GM12878 (cell line): ENCODE measurements at regions not wholly inside any gene's neighbourhood (a gene's known extent, or its start where the extent isn't known, plus 50 kb on each side); places are given as distances from the start of the nearest gene placed in this dataset.

Source experiments
- CEBPB ChIP-seq, 2 experiments: fragments of 150-350 bp in 1 of 2; IDR thresholded peaks; 2 replicates each; pipeline ENCODE4 v1.6.1; 2012 to 2014; ENCODE audit warnings: low read depth in 2 of 2, low read length in 2 of 2, borderline replicate concordance in 1 of 2, inconsistent platforms in 1 of 2
- HDAC2 ChIP-seq: fragments of 200-600 bp; sonication (generic); IDR thresholded peaks from 2 replicates; pipeline ENCODE4 v1.6.1; 2017
- TF ChIP-seq, protein P1 (sequence below), 3 experiments: IDR thresholded peaks in 2 of 3; conservative IDR thresholded peaks in 1 of 3; 2 replicates each; pipeline ENCODE4 v1.5.1; 2011; ENCODE audit warnings: low read depth in 3 of 3, low read length in 3 of 3, mild to moderate bottlenecking in 3 of 3, control low read depth in 2 of 3, moderate library complexity in 2 of 3, inconsistent platforms in 1 of 3, mixed read lengths in 1 of 3; ENCODE audit not compliant: control insufficient read depth in 2 of 3, insufficient read depth in 1 of 3; ENCODE audit errors: extremely low read depth in 1 of 3
- TF ChIP-seq, protein P2 (sequence below): IDR thresholded peaks from 2 replicates; pipeline ENCODE4 v1.6.1; 2012; ENCODE audit warnings: low read length, inconsistent platforms
- TF ChIP-seq, protein P3 (sequence below): fragments of 450-650 bp; conservative IDR thresholded peaks from 2 replicates; pipeline ENCODE4 v1.6.1; 2017; ENCODE audit warnings: mild to moderate bottlenecking, moderate library complexity

DNA sequence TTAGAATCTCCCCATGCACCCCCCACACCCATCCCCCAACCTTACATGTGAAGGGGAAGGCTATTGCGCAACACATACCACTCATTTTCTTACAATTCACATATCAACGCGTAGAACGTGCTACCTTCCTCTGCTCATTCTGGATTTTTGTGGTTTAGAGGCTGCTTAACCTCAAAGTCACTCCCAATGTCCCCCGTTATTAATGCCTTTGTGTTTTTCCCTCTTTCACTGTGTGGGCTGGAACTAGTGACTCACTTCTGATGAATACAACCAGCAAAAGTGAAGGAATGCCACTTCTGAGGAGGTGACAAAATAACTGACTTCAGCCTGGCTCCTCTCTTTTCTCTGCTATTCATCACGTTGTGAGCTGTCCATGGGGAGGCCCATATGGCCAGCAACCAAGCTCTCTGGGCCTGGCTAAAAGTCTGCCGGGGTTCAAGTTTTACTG is 342.5 kb upstream of the NXPH2 start:
- TF ChIP-seq, protein P1, sequence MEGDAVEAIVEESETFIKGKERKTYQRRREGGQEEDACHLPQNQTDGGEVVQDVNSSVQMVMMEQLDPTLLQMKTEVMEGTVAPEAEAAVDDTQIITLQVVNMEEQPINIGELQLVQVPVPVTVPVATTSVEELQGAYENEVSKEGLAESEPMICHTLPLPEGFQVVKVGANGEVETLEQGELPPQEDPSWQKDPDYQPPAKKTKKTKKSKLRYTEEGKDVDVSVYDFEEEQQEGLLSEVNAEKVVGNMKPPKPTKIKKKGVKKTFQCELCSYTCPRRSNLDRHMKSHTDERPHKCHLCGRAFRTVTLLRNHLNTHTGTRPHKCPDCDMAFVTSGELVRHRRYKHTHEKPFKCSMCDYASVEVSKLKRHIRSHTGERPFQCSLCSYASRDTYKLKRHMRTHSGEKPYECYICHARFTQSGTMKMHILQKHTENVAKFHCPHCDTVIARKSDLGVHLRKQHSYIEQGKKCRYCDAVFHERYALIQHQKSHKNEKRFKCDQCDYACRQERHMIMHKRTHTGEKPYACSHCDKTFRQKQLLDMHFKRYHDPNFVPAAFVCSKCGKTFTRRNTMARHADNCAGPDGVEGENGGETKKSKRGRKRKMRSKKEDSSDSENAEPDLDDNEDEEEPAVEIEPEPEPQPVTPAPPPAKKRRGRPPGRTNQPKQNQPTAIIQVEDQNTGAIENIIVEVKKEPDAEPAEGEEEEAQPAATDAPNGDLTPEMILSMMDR (IDR thresholded peaks at IDR 0.05 in 2 of 3, conservative IDR thresholded peaks at IDR 0.05 in 1 of 3; ENCODE audit: control insufficient read depth in 2 of 3, extremely low read depth in 1 of 3, insufficient read depth in 1 of 3, low read depth in 3 of 3, low read length in 3 of 3) = no peak
- TF ChIP-seq HDAC2 (no peak), CEBPB (IDR thresholded peaks at IDR 0.05; ENCODE audit: borderline replicate concordance in 1 of 2, low read depth in 2 of 2, low read length in 2 of 2) (peak in 1 of 2 experiments; percentile 57; a peak in 1 of 4 replicates)
- TF ChIP-seq, protein P2, sequence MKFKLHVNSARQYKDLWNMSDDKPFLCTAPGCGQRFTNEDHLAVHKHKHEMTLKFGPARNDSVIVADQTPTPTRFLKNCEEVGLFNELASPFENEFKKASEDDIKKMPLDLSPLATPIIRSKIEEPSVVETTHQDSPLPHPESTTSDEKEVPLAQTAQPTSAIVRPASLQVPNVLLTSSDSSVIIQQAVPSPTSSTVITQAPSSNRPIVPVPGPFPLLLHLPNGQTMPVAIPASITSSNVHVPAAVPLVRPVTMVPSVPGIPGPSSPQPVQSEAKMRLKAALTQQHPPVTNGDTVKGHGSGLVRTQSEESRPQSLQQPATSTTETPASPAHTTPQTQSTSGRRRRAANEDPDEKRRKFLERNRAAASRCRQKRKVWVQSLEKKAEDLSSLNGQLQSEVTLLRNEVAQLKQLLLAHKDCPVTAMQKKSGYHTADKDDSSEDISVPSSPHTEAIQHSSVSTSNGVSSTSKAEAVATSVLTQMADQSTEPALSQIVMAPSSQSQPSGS = no peak
- TF ChIP-seq, protein P3, sequence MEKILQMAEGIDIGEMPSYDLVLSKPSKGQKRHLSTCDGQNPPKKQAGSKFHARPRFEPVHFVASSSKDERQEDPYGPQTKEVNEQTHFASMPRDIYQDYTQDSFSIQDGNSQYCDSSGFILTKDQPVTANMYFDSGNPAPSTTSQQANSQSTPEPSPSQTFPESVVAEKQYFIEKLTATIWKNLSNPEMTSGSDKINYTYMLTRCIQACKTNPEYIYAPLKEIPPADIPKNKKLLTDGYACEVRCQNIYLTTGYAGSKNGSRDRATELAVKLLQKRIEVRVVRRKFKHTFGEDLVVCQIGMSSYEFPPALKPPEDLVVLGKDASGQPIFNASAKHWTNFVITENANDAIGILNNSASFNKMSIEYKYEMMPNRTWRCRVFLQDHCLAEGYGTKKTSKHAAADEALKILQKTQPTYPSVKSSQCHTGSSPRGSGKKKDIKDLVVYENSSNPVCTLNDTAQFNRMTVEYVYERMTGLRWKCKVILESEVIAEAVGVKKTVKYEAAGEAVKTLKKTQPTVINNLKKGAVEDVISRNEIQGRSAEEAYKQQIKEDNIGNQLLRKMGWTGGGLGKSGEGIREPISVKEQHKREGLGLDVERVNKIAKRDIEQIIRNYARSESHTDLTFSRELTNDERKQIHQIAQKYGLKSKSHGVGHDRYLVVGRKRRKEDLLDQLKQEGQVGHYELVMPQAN = no peak
